Astrocyte (in vitro differentiated cells and primary cell): ENCODE measurements at regions not wholly inside any gene's neighbourhood (a gene's known extent, or its start where the extent isn't known, plus 50 kb on each side); places are given as distances from the start of the nearest gene placed in this dataset.

Source experiments
- DNase-seq: peaks from one replicate; pipeline ENCODE4 v3.0.0-alpha.2; 2010; ENCODE audit warnings: low read depth
- FAIRE-seq: peaks from 2 replicates; lab custom pipeline; 2011; peaks lifted over from hg19 to GRCh38; lab: Jason Lieb, UNC
- H2AFZ ChIP-seq: 2 replicates; pipeline ENCODE4 v1.6.0; 2012; ENCODE audit warnings: low read depth, low read length, inconsistent platforms
- H3K27ac ChIP-seq: 2 replicates; pipeline ENCODE4 v1.5.1; 2011; ENCODE audit warnings: low read depth, low read length, inconsistent platforms
- H3K27me3 ChIP-seq: 2 replicates; pipeline ENCODE4 v1.6.0; 2011; ENCODE audit warnings: low read length, inconsistent platforms; ENCODE audit not compliant: insufficient read depth
- H3K36me3 ChIP-seq: 2 replicates; pipeline ENCODE4 v1.5.1; 2011; ENCODE audit warnings: low read length, inconsistent platforms; ENCODE audit not compliant: insufficient read depth
- H3K4me1 ChIP-seq: 2 replicates; pipeline ENCODE4 v1.5.1; 2011; ENCODE audit warnings: low read length, inconsistent platforms; ENCODE audit not compliant: insufficient read depth
- H3K4me2 ChIP-seq: 2 replicates; pipeline ENCODE4 v1.6.0; 2012; ENCODE audit warnings: low read length, inconsistent platforms
- H3K4me3 ChIP-seq: 2 replicates; pipeline ENCODE4 v1.5.1; 2011; ENCODE audit warnings: low read depth, mild to moderate bottlenecking, low read length, inconsistent platforms; ENCODE audit not compliant: insufficient read depth
- H3K79me2 ChIP-seq: 2 replicates; pipeline ENCODE4 v1.6.0; 2012; ENCODE audit warnings: mild to moderate bottlenecking, low read length, inconsistent platforms; ENCODE audit not compliant: insufficient read depth
- H3K9ac ChIP-seq: 2 replicates; pipeline ENCODE4 v1.6.0; 2012; ENCODE audit warnings: mild to moderate bottlenecking, low read length, inconsistent platforms
- H3K9me3 ChIP-seq: 2 replicates; pipeline ENCODE4 v1.5.1; 2012; ENCODE audit warnings: low read depth, mild to moderate bottlenecking, low read length, inconsistent platforms; ENCODE audit not compliant: insufficient read depth
- H4K20me1 ChIP-seq: 2 replicates; pipeline ENCODE4 v1.6.0; 2012; ENCODE audit warnings: low read length, inconsistent platforms; ENCODE audit not compliant: insufficient read depth
- H3K27ac Mint-ChIP-seq: one replicate; pipeline ENCODE4 v1.8.0; 2021; ENCODE audit warnings: mild to moderate bottlenecking, mixed read lengths; ENCODE audit not compliant: unreplicated experiment
- H3K27me3 Mint-ChIP-seq: one replicate; pipeline ENCODE4 v1.8.0; 2021; ENCODE audit warnings: low read depth, mixed read lengths; ENCODE audit not compliant: unreplicated experiment
- H3K36me3 Mint-ChIP-seq: one replicate; pipeline ENCODE4 v1.8.0; 2021; ENCODE audit warnings: low read depth, mixed read lengths; ENCODE audit not compliant: unreplicated experiment
- H3K4me1 Mint-ChIP-seq: one replicate; pipeline ENCODE4 v1.8.0; 2021; ENCODE audit warnings: low read depth, mixed read lengths; ENCODE audit not compliant: unreplicated experiment
- H3K4me3 Mint-ChIP-seq: one replicate; pipeline ENCODE4 v1.8.0; 2021; ENCODE audit warnings: mild to moderate bottlenecking, moderate library complexity, mixed read lengths; ENCODE audit not compliant: unreplicated experiment
- H3K9me3 Mint-ChIP-seq: one replicate; pipeline ENCODE4 v1.8.0; 2021; ENCODE audit warnings: mild to moderate bottlenecking, mixed read lengths; ENCODE audit not compliant: unreplicated experiment
- CTCF ChIP-seq: IDR thresholded peaks from 2 replicates; pipeline ENCODE4 v1.5.1; 2011; ENCODE audit warnings: low read depth, mild to moderate bottlenecking, inconsistent platforms, low read length, moderate library complexity; ENCODE audit not compliant: insufficient read depth
- EZH2 ChIP-seq: IDR thresholded peaks from 2 replicates; pipeline ENCODE4 v1.6.1; 2012; ENCODE audit warnings: mild to moderate bottlenecking, low read length, inconsistent platforms; ENCODE audit not compliant: insufficient read depth

GRCh38 chrY:19055232-19056137 lies 281.9 kb upstream of the HSFY2 start:
- Mint-ChIP-seq H3K36me3 (no peaks in the 10 kb centered on the region), H3K27me3 (no peaks in the 10 kb centered on the region), H3K4me1 (peaks cover 4% of the 10 kb centered on the region), H3K27ac (no peak overlapping the region), H3K9me3 (no peaks in the 10 kb centered on the region), H3K4me3 (no peak overlapping the region)
- TF ChIP-seq CTCF = no peak
- TF ChIP-seq EZH2 = no peak
- H3K4me2 ChIP-seq = no peak overlapping the region
- no peaks in the 10 kb centered on the region for H3K79me2 ChIP-seq
- no peaks in the 10 kb centered on the region for H3K9me3 ChIP-seq
- no peak overlapping the region for H3K9ac ChIP-seq
- H3K27me3 ChIP-seq = no peaks in the 10 kb centered on the region
- H3K36me3 ChIP-seq = no peaks in the 10 kb centered on the region
- no peak for DNase-seq
- no peak overlapping the region for H2AFZ ChIP-seq
- H4K20me1 ChIP-seq = no peaks in the 10 kb centered on the region
- no peaks in the 10 kb centered on the region for H3K4me1 ChIP-seq
- H3K27ac ChIP-seq = no peak overlapping the region
- no peak overlapping the region for H3K4me3 ChIP-seq
- FAIRE-seq = no peak

DNA sequence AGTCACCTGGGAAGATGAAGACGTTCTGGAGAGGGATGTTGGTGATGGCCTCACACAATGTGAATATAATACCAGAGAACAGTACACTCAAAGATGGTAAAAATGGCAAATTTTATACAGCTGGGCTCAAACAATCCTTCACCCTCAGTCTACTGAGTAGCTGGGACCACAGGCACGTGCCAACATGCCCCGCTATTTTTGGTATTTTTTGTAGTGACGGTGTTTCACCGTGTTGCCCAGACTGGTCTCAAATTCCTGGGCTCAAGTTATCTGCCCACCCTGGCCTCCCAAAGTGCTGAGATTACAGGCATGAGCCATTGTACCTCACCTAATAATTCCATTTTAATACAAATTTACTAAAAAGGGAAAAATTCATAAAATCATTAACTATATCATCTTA lies 280.3 kb upstream of the HSFY2 start:
- TF ChIP-seq EZH2 (no peak), CTCF (no peak)
- peaks cover 4% of the 10 kb centered on the region for H3K4me1 Mint-ChIP-seq
- H3K27ac Mint-ChIP-seq = no peak overlapping the region
- no peaks in the 10 kb centered on the region for H3K4me1 ChIP-seq
- H2AFZ ChIP-seq = no peak overlapping the region
- H3K9me3 ChIP-seq = no peaks in the 10 kb centered on the region
- H3K79me2 ChIP-seq = no peaks in the 10 kb centered on the region
- DNase-seq (no peak), FAIRE-seq (no peak)
- no peaks in the 10 kb centered on the region for H3K36me3 ChIP-seq
- H3K4me3 Mint-ChIP-seq = no peak overlapping the region
- no peak overlapping the region for H3K9ac ChIP-seq
- H3K4me2 ChIP-seq = no peak overlapping the region
- no peaks in the 10 kb centered on the region for H3K27me3 ChIP-seq
- H3K27me3 Mint-ChIP-seq = no peaks in the 10 kb centered on the region
- H3K36me3 Mint-ChIP-seq = no peaks in the 10 kb centered on the region
- no peak overlapping the region for H3K27ac ChIP-seq
- H4K20me1 ChIP-seq = no peaks in the 10 kb centered on the region
- H3K9me3 Mint-ChIP-seq = no peaks in the 10 kb centered on the region
- H3K4me3 ChIP-seq = no peak overlapping the region

DNA sequence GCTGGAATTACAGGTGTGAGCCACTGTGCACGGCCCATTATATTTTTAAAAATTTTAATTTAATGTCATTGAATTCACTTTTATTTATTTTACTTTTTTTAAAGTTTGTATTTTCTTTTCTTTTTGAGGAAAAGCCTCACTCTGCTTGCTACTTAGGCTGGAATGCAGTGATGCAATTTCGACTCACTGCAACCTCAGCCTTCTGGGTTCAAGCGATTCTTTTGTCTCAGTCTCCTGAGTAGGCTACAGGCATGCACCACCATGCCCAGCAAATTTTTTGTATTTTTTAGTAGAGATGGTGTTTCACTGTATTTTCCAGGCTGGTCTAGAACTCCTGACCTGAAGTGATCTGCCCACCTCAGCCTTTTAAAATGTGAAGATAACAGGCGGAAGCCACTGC lies 277.5 kb upstream of the HSFY2 start:
- H3K9me3 Mint-ChIP-seq = no peaks in the 10 kb centered on the region
- no peaks in the 10 kb centered on the region for H3K36me3 ChIP-seq
- no peaks in the 10 kb centered on the region for H3K79me2 ChIP-seq
- DNase-seq (no peak), FAIRE-seq (no peak)
- no peaks in the 10 kb centered on the region for H3K27me3 Mint-ChIP-seq
- no peaks in the 10 kb centered on the region for H4K20me1 ChIP-seq
- no peaks in the 10 kb centered on the region for H3K9me3 ChIP-seq
- no peak overlapping the region for H3K4me2 ChIP-seq
- H3K9ac ChIP-seq = no peak overlapping the region
- no peak overlapping the region for H3K4me3 Mint-ChIP-seq
- H3K27ac ChIP-seq = no peak overlapping the region
- TF ChIP-seq EZH2 = no peak
- no peak for TF ChIP-seq CTCF
- no peak overlapping the region for H2AFZ ChIP-seq
- peak overlapping the region; percentile 12 for H3K27ac Mint-ChIP-seq
- no peaks in the 10 kb centered on the region for H3K27me3 ChIP-seq
- no peaks in the 10 kb centered on the region for H3K36me3 Mint-ChIP-seq
- no peaks in the 10 kb centered on the region for H3K4me1 ChIP-seq
- H3K4me3 ChIP-seq = no peak overlapping the region
- peaks cover 4% of the 10 kb centered on the region for H3K4me1 Mint-ChIP-seq
